ENCODE measurements at regions not wholly inside any gene's neighbourhood (a gene's known extent, or its start where the extent isn't known, plus 50 kb on each side); places are given as distances from the start of the nearest gene placed in this dataset.

- Histone ChIP-seq H3K9me2 (replicated peaks; ENCODE audit: low read depth, low read length) (no peaks in the 10 kb centered on the region), H3K9me3 (ENCODE audit: insufficient read depth, low read depth, low read length) (no peaks in the 10 kb centered on the region), H4K20me1 (ENCODE audit: insufficient read depth, low read length, poor library complexity, severe bottlenecking) (no peaks in the 10 kb centered on the region), H3K27me3 (ENCODE audit: insufficient read depth, low read length, poor library complexity, severe bottlenecking) (peaks cover 15% of the 10 kb centered on the region), H3K4me2 (ENCODE audit: low read depth, low read length, poor library complexity, severe bottlenecking) (no peak overlapping the region), H3K36me3 (ENCODE audit: insufficient read depth, low read length) (no peaks in the 10 kb centered on the region), H3F3A (ENCODE audit: low read depth) (no peaks in the 10 kb centered on the region), H3K4me1 (ENCODE audit: insufficient read depth, low read length, poor library complexity, severe bottlenecking) (no peaks in the 10 kb centered on the region), H3K79me2 (ENCODE audit: insufficient read depth, low read length) (no peaks in the 10 kb centered on the region), H3K4me3 (ENCODE audit: low read length, poor library complexity, severe bottlenecking) (no peak overlapping the region), H3K9ac (ENCODE audit: low read depth, low read length, poor library complexity, severe bottlenecking) (no peak overlapping the region), H2AFZ (ENCODE audit: low read length) (peak overlapping the region; percentile 45; the same call in 1 of the 2 replicates)
- TF ChIP-seq EZH2phosphoT487 (IDR thresholded peaks at IDR 0.05; ENCODE audit: borderline replicate concordance): no peak
- TF ChIP-seq CTCF (conservative IDR thresholded peaks at IDR 0.05; ENCODE audit: low read length): peak; percentile 52
Observed at GRCh38 chr14:21840765-21841164, 167.1 kb upstream of the OR4E1 start.

- Histone ChIP-seq H3K79me2 (ENCODE audit: insufficient read depth, low read length) (no peaks in the 10 kb centered on the region), H3K27me3 (ENCODE audit: insufficient read depth, low read length, poor library complexity, severe bottlenecking) (peaks cover 27% of the 10 kb centered on the region), H3K9me2 (replicated peaks; ENCODE audit: low read depth, low read length) (no peaks in the 10 kb centered on the region), H3K9me3 (ENCODE audit: insufficient read depth, low read depth, low read length) (peaks cover 5% of the 10 kb centered on the region; the same call in 1 of the 2 replicates), H3F3A (ENCODE audit: low read depth) (no peaks in the 10 kb centered on the region), H3K4me3 (ENCODE audit: low read length, poor library complexity, severe bottlenecking) (no peak overlapping the region), H3K4me2 (ENCODE audit: low read depth, low read length, poor library complexity, severe bottlenecking) (no peak overlapping the region), H3K4me1 (ENCODE audit: insufficient read depth, low read length, poor library complexity, severe bottlenecking) (no peaks in the 10 kb centered on the region), H4K20me1 (ENCODE audit: insufficient read depth, low read length, poor library complexity, severe bottlenecking) (no peaks in the 10 kb centered on the region), H3K9ac (ENCODE audit: low read depth, low read length, poor library complexity, severe bottlenecking) (no peak overlapping the region), H3K36me3 (ENCODE audit: insufficient read depth, low read length) (no peaks in the 10 kb centered on the region), H2AFZ (ENCODE audit: low read length) (no peak overlapping the region)
- no peak for TF ChIP-seq EZH2phosphoT487 (IDR thresholded peaks at IDR 0.05; ENCODE audit: borderline replicate concordance)
- no peak for TF ChIP-seq CTCF (conservative IDR thresholded peaks at IDR 0.05; ENCODE audit: low read length)
Observed at GRCh38 chr14:21833836-21834235, 160.2 kb upstream of the OR4E1 start.

- H3F3A ChIP-seq (ENCODE audit: low read depth): no peaks in the 10 kb centered on the region
- no peaks in the 10 kb centered on the region for H4K20me1 ChIP-seq (ENCODE audit: insufficient read depth, low read length, poor library complexity, severe bottlenecking)
- no peak overlapping the region for H2AFZ ChIP-seq (ENCODE audit: low read length)
- TF ChIP-seq EZH2phosphoT487 (IDR thresholded peaks at IDR 0.05; ENCODE audit: borderline replicate concordance): no peak
- TF ChIP-seq CTCF (conservative IDR thresholded peaks at IDR 0.05; ENCODE audit: low read length): no peak
- H3K4me2 ChIP-seq (ENCODE audit: low read depth, low read length, poor library complexity, severe bottlenecking): no peak overlapping the region
- H3K79me2 ChIP-seq (ENCODE audit: insufficient read depth, low read length): no peaks in the 10 kb centered on the region
- peaks cover 27% of the 10 kb centered on the region for H3K27me3 ChIP-seq (ENCODE audit: insufficient read depth, low read length, poor library complexity, severe bottlenecking)
- H3K9ac ChIP-seq (ENCODE audit: low read depth, low read length, poor library complexity, severe bottlenecking): no peak overlapping the region
- no peaks in the 10 kb centered on the region for H3K4me1 ChIP-seq (ENCODE audit: insufficient read depth, low read length, poor library complexity, severe bottlenecking)
- H3K4me3 ChIP-seq (ENCODE audit: low read length, poor library complexity, severe bottlenecking): no peak overlapping the region
- no peaks in the 10 kb centered on the region for H3K9me2 ChIP-seq (replicated peaks; ENCODE audit: low read depth, low read length)
- no peaks in the 10 kb centered on the region for H3K9me3 ChIP-seq (ENCODE audit: insufficient read depth, low read depth, low read length)
- H3K36me3 ChIP-seq (ENCODE audit: insufficient read depth, low read length): no peaks in the 10 kb centered on the region
Observed at GRCh38 chr14:21825845-21826244, 152.2 kb upstream of the OR4E1 start.

Measured in Loucy (cell line).